Anterior cingulate cortex (tissue), 58 donors: ENCODE measurements at regions not wholly inside any gene's neighbourhood (a gene's known extent, or its start where the extent isn't known, plus 50 kb on each side); places are given as distances from the start of the nearest gene placed in this dataset.
"Not testable (repeated sequence)": the region's sequence is repeated elsewhere in the genome, so short reads cannot be mapped to it uniquely, and the experiment has no call there.

Experiments used
- DNase-seq, 58 donors: peaks; one replicate each; lab custom pipeline; 2025; lab: John Stamatoyannopoulos, UW

GRCh38 chr15:85263842-85264440, 116.5 kb upstream of the AKAP13 start:
- DNase-seq = not testable (repeated sequence)

- DNase-seq = not testable (repeated sequence)
These were observed 115.7 kb upstream of the AKAP13 start for GRCh38 chr15:85264614-85265190.

- DNase-seq = not testable (repeated sequence)
These were observed 113.1 kb upstream of the AKAP13 start for GRCh38 chr15:85267158-85267857.

- no peak for DNase-seq
These were observed 105.9 kb upstream of the AKAP13 start for GRCh38 chr15:85274315-85275050.

GRCh38 chr15:85276508-85276907, 103.9 kb upstream of the AKAP13 start:
- no peak for DNase-seq

GRCh38 chr15:85276921-85277320, 103.5 kb upstream of the AKAP13 start:
- DNase-seq = no peak

GRCh38 chr15:85277847-85278370, 102.5 kb upstream of the AKAP13 start:
- no peak for DNase-seq

- no peak for DNase-seq
These were observed 100.2 kb upstream of the AKAP13 start for GRCh38 chr15:85280203-85280602.

GRCh38 chr15:85281293-85281882, 99.0 kb upstream of the AKAP13 start:
- DNase-seq = no peak

- peak in 5 of 58 donors; percentile 1 to 7 (median 2) for DNase-seq
These were observed 97.8 kb upstream of the AKAP13 start for GRCh38 chr15:85282504-85283115.

- not testable (repeated sequence) for DNase-seq
These were observed 96.6 kb upstream of the AKAP13 start for GRCh38 chr15:85283815-85284214.

- no peak for DNase-seq
These were observed 95.9 kb upstream of the AKAP13 start for GRCh38 chr15:85284497-85284896.

- peak in 33 of 58 donors; percentile 1 to 72 (median 13) for DNase-seq
These were observed 90.6 kb upstream of the AKAP13 start for GRCh38 chr15:85289677-85290365.

- DNase-seq = not testable (repeated sequence)
These were observed 87.8 kb upstream of the AKAP13 start for GRCh38 chr15:85292583-85292982.

GRCh38 chr15:85296615-85297402, 83.6 kb upstream of the AKAP13 start:
- peak in 50 of 58 donors; percentile 2 to 81 (median 33) for DNase-seq

GRCh38 chr15:85297537-85297936, 82.9 kb upstream of the AKAP13 start:
- DNase-seq = no peak

- no peak for DNase-seq
These were observed 82.0 kb upstream of the AKAP13 start for GRCh38 chr15:85298366-85298765.

GRCh38 chr15:85298941-85299340, 81.5 kb upstream of the AKAP13 start:
- DNase-seq = no peak

- no peak for DNase-seq
These were observed 78.1 kb upstream of the AKAP13 start for GRCh38 chr15:85302271-85302670.
